Endothelial cell of umbilical vein (primary cell): ENCODE measurements at regions not wholly inside any gene's neighbourhood (a gene's known extent, or its start where the extent isn't known, plus 50 kb on each side); places are given as distances from the start of the nearest gene placed in this dataset.

Experiments
- BruUV-seq: library from RNA; stranded (reverse); fragments of 400-500 nt; replicated peaks from 2 replicates; lab custom pipeline; 2021; lab: Mats Ljungman, UMichigan
- CTCF ChIA-PET: fragments of 300-600, 350-600 bp; sonication (Branson Sonifier 250); formaldehyde crosslinking; loops from one replicate; lab custom pipeline; 2021; ENCODE audit warnings: antibody characterized with exemption, inconsistent platforms; lab: Charles Lee
- POLR2A ChIA-PET: fragments of 300-600, 350-600 bp; sonication (Branson Sonifier 250); formaldehyde crosslinking; loops from one replicate; lab custom pipeline; 2021; ENCODE audit warnings: antibody characterized with exemption, inconsistent platforms; lab: Charles Lee
- DNase-seq: peaks from one replicate; pipeline ENCODE4 v3.0.0-alpha.2; 2011; ENCODE audit warnings: low read depth, low spot score
- FAIRE-seq: peaks from 2 replicates; lab custom pipeline; 2011; peaks lifted over from hg19 to GRCh38; lab: Jason Lieb, UNC
- H2AFZ ChIP-seq: 2 replicates; pipeline ENCODE4 v1.6.0; 2012; ENCODE audit warnings: low read depth, low read length, control low read depth, inconsistent platforms
- H3K27ac ChIP-seq: 2 replicates; pipeline ENCODE4 v1.5.1; 2011; ENCODE audit warnings: low read depth, mild to moderate bottlenecking, control low read depth, low read length, moderate library complexity; ENCODE audit not compliant: insufficient read depth
- H3K27me3 ChIP-seq, 2 experiments: 2 replicates each; pipeline versions ENCODE4 v1.6.0 to v1.6.1; 2011; ENCODE audit warnings: low read length in 2 of 2, mixed read lengths in 1 of 2; ENCODE audit not compliant: control insufficient read depth in 2 of 2, insufficient read depth in 2 of 2
- H3K36me3 ChIP-seq, 2 experiments: 2 replicates in 1 of 2; 3 replicates in 1 of 2; pipeline ENCODE4 v1.5.1; 2011; ENCODE audit warnings: low read length in 2 of 2, mild to moderate bottlenecking in 1 of 2, moderate library complexity in 1 of 2; ENCODE audit not compliant: control insufficient read depth in 2 of 2, insufficient read depth in 2 of 2; ENCODE audit errors: extremely low read depth in 1 of 2
- H3K4me1 ChIP-seq: 3 replicates; pipeline ENCODE4 v1.5.1; 2011; ENCODE audit warnings: mild to moderate bottlenecking, low read length; ENCODE audit not compliant: control insufficient read depth, insufficient read depth; ENCODE audit errors: extremely low read depth
- H3K4me2 ChIP-seq: 2 replicates; pipeline ENCODE4 v1.6.1; 2011; ENCODE audit warnings: low read length, control low read depth, mixed read lengths; ENCODE audit not compliant: insufficient read depth
- H3K4me3 ChIP-seq, 3 experiments: fragments of 200-600 bp in 1 of 3; sonication (generic), shearing (Covaris generic) in 1 of 3; replicated peaks in 1 of 3; 2 replicates each; pipeline ENCODE4 v1.5.1; 2011 to 2016; ENCODE audit warnings: control low read depth in 3 of 3, low read length in 3 of 3, mild to moderate bottlenecking in 2 of 3, inconsistent platforms in 1 of 3, low read depth in 1 of 3, moderate library complexity in 1 of 3; ENCODE audit not compliant: insufficient read depth in 1 of 3
- H3K79me2 ChIP-seq: 2 replicates; pipeline ENCODE4 v1.6.0; 2012; ENCODE audit warnings: low read length, inconsistent platforms; ENCODE audit not compliant: control insufficient read depth, insufficient read depth
- H3K9ac ChIP-seq: replicated peaks from 2 replicates; pipeline ENCODE3; 2011; ENCODE audit warnings: low read length, control low read depth; ENCODE audit not compliant: insufficient read depth; ENCODE audit errors: extremely low read depth
- H3K9me1 ChIP-seq: replicated peaks from 3 replicates; pipeline ENCODE4 v1.6.0; 2011; ENCODE audit warnings: mild to moderate bottlenecking, low read length; ENCODE audit not compliant: control insufficient read depth, insufficient read depth; ENCODE audit errors: extremely low read depth
- H3K9me3 ChIP-seq: replicated peaks from 2 replicates; pipeline ENCODE4 v1.5.1; 2012; ENCODE audit warnings: low read length, inconsistent platforms; ENCODE audit not compliant: control insufficient read depth, insufficient read depth
- H4K20me1 ChIP-seq: replicated peaks from 2 replicates; pipeline ENCODE3; 2011; ENCODE audit warnings: mild to moderate bottlenecking, low read length; ENCODE audit not compliant: control insufficient read depth, insufficient read depth; ENCODE audit errors: extremely low read depth
- CTCF ChIP-seq, 2 donors: IDR thresholded peaks; 1 replicate in 1 of 2; 2 replicates in 1 of 2; pipeline ENCODE4 v1.5.1; 2011; ENCODE audit warnings: low read length in 2 of 2, mild to moderate bottlenecking in 2 of 2, moderate library complexity in 2 of 2, control low read depth in 1 of 2, inconsistent platforms in 1 of 2, low read depth in 1 of 2; ENCODE audit not compliant: insufficient read depth in 1 of 2; ENCODE audit errors: extremely low read depth in 1 of 2
- GATA2 ChIP-seq: IDR thresholded peaks from 2 replicates; pipeline ENCODE4 v1.7.0; 2011; ENCODE audit warnings: low read depth, mild to moderate bottlenecking, moderate library complexity, mixed read lengths, low read length; ENCODE audit not compliant: insufficient read length, insufficient read depth
- MAX ChIP-seq: IDR thresholded peaks from 2 replicates; pipeline ENCODE4 v1.6.1; 2011; ENCODE audit not compliant: insufficient read depth, insufficient read length
- MYC ChIP-seq: IDR thresholded peaks from one replicate; pipeline ENCODE4 v1.6.1; 2011; ENCODE audit warnings: mild to moderate bottlenecking, low read depth, low read length
- POLR2A ChIP-seq: IDR thresholded peaks from 2 replicates; pipeline ENCODE4 v1.6.1; 2012; ENCODE audit warnings: low read depth, mild to moderate bottlenecking, control low read depth, low read length
- POLR2AphosphoS5 ChIP-seq: IDR thresholded peaks from 2 replicates; pipeline ENCODE4 v1.6.1; 2012; ENCODE audit warnings: low read depth, mild to moderate bottlenecking, control low read depth, low read length, moderate library complexity; ENCODE audit not compliant: insufficient read depth
- dilution Hi-C: fragments of 300-500 bp; cut with MboI; formaldehyde crosslinking; loops from one replicate; pipeline ENCODE4 v1.15.0; 2019; ENCODE audit warnings: low sequenced_read_pairs; ENCODE audit not compliant: extremely low pct_ligation_motif_present
- intact Hi-C: fragments of 100-400 bp; cut with micrococcal nuclease; formaldehyde crosslinking; loops from one replicate; pipeline ENCODE4 v1.10.0; 2022

- CTCF ChIA-PET = no interaction called here
- no peak overlapping the region for H2AFZ ChIP-seq
- H3K9me3 ChIP-seq = peaks cover 2% of the 10 kb centered on the region
- DNase-seq (no peak), FAIRE-seq (no peak)
- intact Hi-C loops (no loop called here), dilution Hi-C loops (no loop called here)
- H3K4me1 ChIP-seq = no peaks in the 10 kb centered on the region
- POLR2A ChIA-PET = no interaction called here
- H3K4me2 ChIP-seq = no peak overlapping the region
- H3K27me3 ChIP-seq = no peaks in the 10 kb centered on the region
- no peaks in the 10 kb centered on the region for H3K36me3 ChIP-seq
- H3K79me2 ChIP-seq = no peaks in the 10 kb centered on the region
- BruUV-seq = no TSS peak
- no peaks in the 10 kb centered on the region for H4K20me1 ChIP-seq
- TF ChIP-seq MYC (no peak), GATA2 (no peak)
- no peak overlapping the region for H3K4me3 ChIP-seq
- H3K9ac ChIP-seq = no peak overlapping the region
- H3K27ac ChIP-seq = no peak overlapping the region
- H3K9me1 ChIP-seq = no peaks in the 10 kb centered on the region
These were observed 223.0 kb downstream of the FAT3 start for GRCh38 chr11:92447586-92447985.

GRCh38 chr11:92449222-92449621, 224.6 kb downstream of the FAT3 start:
- intact Hi-C loops = no loop called here
- no peak overlapping the region for H3K9ac ChIP-seq
- H3K27ac ChIP-seq = no peak overlapping the region
- no peak overlapping the region for H3K4me3 ChIP-seq
- dilution Hi-C loops = no loop called here
- no peak overlapping the region for H2AFZ ChIP-seq
- no TSS peak for BruUV-seq
- ChIA-PET POLR2A (no interaction called here), CTCF (no interaction called here)
- H3K36me3 ChIP-seq = no peaks in the 10 kb centered on the region
- H3K9me1 ChIP-seq = no peaks in the 10 kb centered on the region
- H4K20me1 ChIP-seq = no peaks in the 10 kb centered on the region
- no peaks in the 10 kb centered on the region for H3K79me2 ChIP-seq
- no peak for TF ChIP-seq GATA2
- no peak for TF ChIP-seq POLR2AphosphoS5
- no peak for TF ChIP-seq POLR2A
- no peak for TF ChIP-seq CTCF (IDR thresholded peaks at IDR 0.05; ENCODE audit: extremely low read depth in 1 of 2, insufficient read depth in 1 of 2, low read depth in 1 of 2, low read length in 2 of 2)
- TF ChIP-seq MAX = no peak
- no peaks in the 10 kb centered on the region for H3K4me1 ChIP-seq
- FAIRE-seq = no peak
- H3K4me2 ChIP-seq = no peak overlapping the region
- no peaks in the 10 kb centered on the region for H3K27me3 ChIP-seq
- peaks cover 2% of the 10 kb centered on the region for H3K9me3 ChIP-seq
- no peak for DNase-seq
